HG03565 (cell line): ENCODE measurements at regions not wholly inside any gene's neighbourhood (a gene's known extent, or its start where the extent isn't known, plus 50 kb on each side); places are given as distances from the start of the nearest gene placed in this dataset.
"Not testable (repeated sequence)": the region's sequence is repeated elsewhere in the genome, so short reads cannot be mapped to it uniquely, and the experiment has no call there.

Experiments
- ATAC-seq: cut with Tn5 transposase; IDR thresholded peaks from one replicate; pipeline ENCODE4 v1.9.1; 2021; ENCODE audit warnings: mild to moderate bottlenecking, moderate library complexity; ENCODE audit not compliant: unreplicated experiment

- no peak for ATAC-seq
Observed at GRCh38 chr10:117745301-117745700, 202.8 kb downstream of the EMX2 start.

- ATAC-seq = no peak
Observed at GRCh38 chr10:117746541-117747448, 204.2 kb downstream of the EMX2 start.

DNA sequence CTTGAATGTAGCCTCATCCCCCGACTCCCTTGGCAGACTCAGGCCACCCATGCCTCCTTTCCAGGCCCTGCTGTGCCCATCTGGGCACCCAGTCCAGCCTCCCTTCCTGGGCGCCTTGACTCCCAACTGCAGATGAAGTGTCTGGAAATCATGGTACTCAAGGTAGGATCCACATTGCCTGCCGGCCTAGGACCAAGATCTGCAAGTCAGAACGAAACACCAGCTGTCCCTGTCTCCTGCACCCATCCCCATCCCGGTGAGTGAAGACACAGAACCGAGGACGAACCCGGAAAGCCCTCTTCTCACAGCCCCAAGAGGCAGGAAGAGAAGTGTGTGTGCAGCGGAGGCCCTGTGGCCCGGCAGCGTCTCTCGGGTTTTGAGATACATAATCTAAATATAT lies 205.1 kb downstream of the EMX2 start:
- ATAC-seq = no peak

DNA sequence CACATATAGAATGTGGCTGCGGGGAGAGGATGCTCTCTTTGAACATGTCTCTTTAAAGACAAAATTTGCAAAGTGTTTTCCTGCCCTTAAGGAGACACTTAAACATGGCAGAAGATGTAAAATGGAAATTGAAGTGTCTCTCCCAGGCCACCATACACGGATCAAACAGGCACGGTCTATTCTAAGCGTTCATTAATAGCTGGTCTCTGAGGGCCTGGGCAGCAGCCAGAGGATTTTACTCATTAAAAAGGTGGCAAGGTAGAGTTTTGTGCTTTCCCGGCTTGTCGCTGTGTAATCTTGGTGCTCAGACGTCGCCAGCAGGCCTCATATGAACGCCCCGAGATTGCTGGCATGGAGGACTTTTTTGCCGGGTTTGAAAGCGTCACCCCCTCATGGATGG lies 205.5 kb downstream of the EMX2 start:
- ATAC-seq = no peak

GRCh38 chr10:117750616-117751015 lies 208.1 kb downstream of the EMX2 start:
- no peak for ATAC-seq

DNA sequence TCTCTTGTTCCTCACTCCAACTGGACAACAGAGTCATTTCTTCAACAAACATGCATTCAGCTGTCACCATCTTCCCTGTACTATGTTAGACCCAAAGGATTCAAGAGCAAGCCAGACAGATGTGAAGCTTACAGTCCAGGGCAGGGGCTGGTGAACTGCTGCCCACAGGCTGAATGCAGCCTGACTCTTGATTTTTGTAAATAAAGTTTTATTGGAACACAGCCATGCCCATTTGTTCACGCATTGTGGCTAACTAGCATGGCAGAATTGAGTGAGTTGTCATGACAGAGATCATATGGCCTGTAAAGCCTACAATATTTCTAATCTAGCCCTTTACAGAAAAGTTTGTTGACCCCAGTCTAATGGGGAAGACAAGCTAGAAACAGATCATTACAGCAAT lies 208.7 kb downstream of the EMX2 start:
- ATAC-seq = no peak

GRCh38 chr10:117752103-117752502 lies 209.6 kb downstream of the EMX2 start:
- ATAC-seq = no peak

DNA sequence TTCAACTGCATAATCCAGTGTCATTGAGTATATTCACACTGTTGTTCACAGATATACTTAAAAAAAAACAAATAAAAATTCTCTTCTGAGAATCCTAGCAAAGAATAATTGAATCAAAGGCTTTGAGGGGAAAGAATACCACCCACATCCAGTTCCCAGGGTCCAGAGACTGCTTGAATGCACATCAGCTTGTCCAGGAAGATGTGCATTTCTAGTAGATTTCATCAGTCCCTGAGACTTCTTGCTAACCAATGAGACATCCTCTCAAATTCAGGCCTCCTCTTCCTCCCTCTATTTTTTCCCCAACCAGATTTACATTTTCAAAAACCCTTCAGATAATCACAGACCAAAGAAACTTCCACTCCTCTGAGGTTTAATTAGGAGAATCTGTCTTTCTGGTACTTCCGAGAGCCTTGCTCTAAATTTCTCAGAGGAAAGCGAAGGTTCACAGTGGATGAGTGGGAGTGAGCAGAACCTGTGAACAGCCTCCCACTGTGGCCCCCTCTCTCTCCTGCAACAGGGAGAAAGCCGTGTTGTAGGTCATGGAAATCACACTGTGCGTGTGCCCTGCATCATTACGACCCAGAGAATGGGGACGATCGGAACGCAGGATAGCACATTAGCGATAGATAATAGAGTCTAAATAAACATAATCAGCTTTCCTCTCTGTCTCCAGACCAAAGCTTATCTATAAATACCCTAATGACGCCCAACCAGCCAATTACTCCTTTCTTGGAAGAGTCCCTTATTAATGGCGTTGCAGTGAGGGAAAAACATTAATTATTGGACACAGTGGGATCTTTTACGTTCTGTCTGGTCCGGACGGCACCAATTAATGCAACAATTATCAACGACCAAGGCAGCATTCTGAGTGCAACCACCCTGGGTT lies 212.5 kb downstream of the EMX2 start:
- no peak for ATAC-seq

GRCh38 chr10:117755659-117756014 lies 213.1 kb downstream of the EMX2 start:
- ATAC-seq = no peak

DNA sequence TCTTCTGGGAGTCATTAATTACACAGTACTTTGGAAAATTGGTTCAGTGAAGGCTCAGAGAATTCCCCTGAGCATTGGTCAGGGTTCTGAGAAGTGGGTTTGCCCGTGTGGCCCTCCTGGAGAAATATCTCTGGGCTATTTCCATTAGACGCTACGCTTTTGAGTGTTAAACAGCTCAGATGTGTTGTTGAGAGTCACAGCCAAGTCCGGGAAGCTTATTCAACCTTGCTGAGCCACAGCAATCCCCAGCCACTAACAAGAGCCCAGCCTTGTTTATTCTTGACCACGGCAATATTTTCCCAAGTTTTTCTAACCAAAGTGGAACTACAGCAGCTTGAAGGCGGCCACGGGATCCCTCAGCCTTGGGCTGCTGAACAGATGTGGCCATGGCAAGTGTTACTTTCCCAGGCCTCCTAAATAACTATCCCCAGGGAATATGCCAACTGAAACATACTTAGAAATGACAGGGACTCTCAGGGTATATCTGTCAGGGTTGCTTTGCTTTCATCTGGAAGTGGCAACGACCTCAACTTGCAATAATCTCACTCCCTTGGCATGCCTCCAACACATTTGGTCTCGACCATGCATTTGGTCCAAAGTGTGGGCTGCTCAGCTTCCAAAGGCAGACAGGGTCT lies 214.7 kb downstream of the EMX2 start:
- no peak for ATAC-seq

DNA sequence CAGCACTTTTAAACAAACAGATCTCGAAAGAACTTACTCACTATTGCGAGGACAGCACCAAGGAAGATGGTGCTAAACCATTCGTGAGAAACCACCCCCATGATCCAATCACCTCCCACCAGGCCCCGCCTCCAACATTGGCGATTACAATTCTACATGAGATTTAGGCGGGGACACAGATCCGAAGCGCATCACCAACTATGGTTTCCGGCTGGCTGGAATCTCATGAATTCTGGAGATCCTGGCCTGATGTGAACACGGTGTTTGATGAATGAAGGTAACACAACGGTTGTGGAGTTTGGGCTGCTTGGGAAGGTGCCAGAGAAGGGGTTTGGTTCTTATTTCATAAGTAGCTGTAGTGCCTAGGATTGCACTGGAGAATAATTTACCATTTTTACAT lies 216.7 kb downstream of the EMX2 start:
- no peak for ATAC-seq

GRCh38 chr10:117761695-117762094 lies 219.1 kb downstream of the EMX2 start:
- ATAC-seq = no peak

DNA sequence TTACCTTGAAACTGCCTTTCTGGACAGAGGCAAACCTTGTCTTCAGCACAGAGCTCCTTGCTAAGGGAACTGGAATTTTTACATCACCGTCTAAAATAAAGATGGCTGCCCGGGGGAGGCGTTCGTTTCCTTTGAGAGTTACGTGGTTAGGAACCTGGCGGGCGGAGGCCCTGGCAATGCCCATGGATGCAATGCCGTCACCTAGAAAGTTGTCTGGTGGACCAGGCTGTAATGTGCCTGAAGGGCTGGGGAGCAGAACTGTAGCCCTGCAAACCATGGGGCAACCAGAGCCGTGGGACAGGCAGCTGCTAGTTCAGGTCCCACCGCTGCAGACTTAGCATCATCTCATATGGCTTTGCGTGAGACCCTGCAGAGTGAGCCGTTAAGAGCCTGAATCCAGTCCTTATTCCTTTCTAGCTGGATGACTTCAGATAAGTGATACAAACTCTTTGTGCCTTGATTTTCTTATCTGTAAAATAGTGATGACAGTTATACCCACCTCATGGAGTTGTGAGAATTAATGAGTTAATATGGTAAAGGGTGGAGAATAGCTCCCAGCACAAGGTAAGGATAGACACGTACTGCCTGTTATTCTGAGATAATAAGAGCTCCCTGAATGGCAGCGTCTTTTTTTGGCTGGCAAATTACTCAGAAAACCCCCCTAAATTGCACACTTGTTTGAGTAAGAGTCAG lies 219.7 kb downstream of the EMX2 start:
- no peak for ATAC-seq

GRCh38 chr10:117762819-117763172 lies 220.2 kb downstream of the EMX2 start:
- no peak for ATAC-seq

GRCh38 chr10:117763528-117763927 lies 221.0 kb downstream of the EMX2 start:
- ATAC-seq = no peak

DNA sequence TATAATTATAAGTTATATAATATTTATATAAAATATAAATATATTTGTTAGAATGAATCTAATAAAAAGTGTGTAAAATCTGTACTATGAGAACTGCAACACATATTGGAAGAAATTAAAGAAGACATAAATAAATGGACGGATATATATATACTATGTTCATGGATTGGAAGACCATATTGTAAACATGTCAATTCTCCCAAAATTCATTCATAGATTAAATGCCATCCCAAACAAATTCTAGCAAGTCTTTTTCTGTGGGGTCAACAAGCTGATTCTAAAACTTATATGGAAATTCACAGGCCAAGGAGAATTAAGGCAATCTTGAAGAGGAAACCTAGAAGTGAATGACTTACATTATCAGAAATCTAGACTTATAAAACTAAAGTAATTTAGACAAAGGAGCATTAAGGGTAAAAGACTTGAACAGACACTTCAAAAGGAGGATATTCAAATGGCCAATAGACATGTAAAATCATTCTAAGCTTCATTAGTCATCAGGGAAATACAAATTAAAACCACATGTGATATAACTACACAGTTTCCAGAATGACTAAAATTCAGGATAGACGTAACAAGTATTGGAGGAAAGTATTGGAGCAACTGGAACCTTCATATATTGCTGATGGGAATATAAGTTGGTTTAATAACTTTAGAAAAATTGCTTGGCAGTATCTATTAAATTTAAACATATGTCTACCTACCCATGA lies 225.9 kb downstream of the EMX2 start:
- ATAC-seq = no peak

GRCh38 chr10:117775526-117775925 lies 233.0 kb downstream of the EMX2 start:
- no peak for ATAC-seq

- not testable (repeated sequence) for ATAC-seq
Observed at GRCh38 chr10:117777222-117777621, 234.7 kb downstream of the EMX2 start.

DNA sequence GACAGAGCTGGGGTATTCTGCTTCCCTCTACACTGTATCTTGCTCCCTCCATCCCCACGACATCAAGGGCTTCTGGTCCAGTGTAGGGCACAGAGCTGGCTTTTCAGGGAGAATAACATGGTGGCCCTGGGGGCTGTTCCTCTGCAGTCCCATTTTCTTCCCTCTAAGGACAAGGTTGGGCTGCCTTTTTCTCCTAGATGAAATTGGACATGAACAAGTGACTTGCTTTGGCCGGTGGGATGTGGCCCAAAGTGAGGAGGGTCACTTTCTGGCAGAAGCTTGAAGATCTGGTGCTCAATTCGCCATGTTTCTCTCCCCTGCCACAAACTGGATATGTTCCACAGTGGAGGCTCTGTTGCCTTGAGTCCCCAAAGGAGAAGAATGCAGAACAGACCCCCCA lies 235.7 kb downstream of the EMX2 start:
- ATAC-seq = no peak

DNA sequence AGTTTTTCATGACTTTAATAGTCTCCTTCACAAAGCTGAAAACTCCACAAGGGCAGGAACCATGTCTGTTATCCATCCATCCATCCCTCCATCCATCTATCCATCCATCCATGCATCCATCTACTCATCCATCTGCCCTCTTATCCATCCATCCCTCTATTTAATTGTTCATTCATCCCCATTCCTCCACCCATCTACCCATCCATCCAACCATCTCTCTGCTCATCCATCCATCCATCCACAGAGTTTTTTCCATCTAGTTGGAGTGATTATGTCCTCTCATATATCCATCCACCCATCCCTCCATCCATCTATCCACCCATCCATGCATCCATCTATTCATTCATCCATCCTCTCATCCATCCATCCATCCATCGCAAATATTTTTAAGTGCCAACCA lies 237.9 kb downstream of the EMX2 start:
- ATAC-seq = no peak
